HL-60 (cell line): ENCODE measurements at regions not wholly inside any gene's neighbourhood (a gene's known extent, or its start where the extent isn't known, plus 50 kb on each side); places are given as distances from the start of the nearest gene placed in this dataset.

Experiments
- DNase-seq, 2 experiments: peaks; one replicate each; pipeline ENCODE4 v3.0.0-alpha.2; 2010 to 2020; ENCODE audit warnings: low read depth in 1 of 2, low spot score in 1 of 2
- H3K27ac ChIP-seq: fragments of 250-450 bp; sonication (Bioruptor Pico); replicated peaks from 2 replicates; pipeline ENCODE4 v1.5.1; 2020; ENCODE audit warnings: mild to moderate bottlenecking, moderate library complexity
- H3K27me3 ChIP-seq: fragments of 250-450 bp; sonication (Bioruptor Pico); 2 replicates; pipeline ENCODE4 v1.5.1; 2021; ENCODE audit warnings: mild to moderate bottlenecking, moderate library complexity; ENCODE audit not compliant: insufficient read depth, poor library complexity, severe bottlenecking
- H3K4me3 ChIP-seq: replicated peaks from 2 replicates; pipeline ENCODE4 v1.5.1; 2011; ENCODE audit warnings: mild to moderate bottlenecking, control low read depth, low read length; ENCODE audit not compliant: insufficient read depth
- GABPA ChIP-seq: IDR thresholded peaks from 2 replicates; pipeline ENCODE4 v1.6.1; 2012; ENCODE audit warnings: low read depth
- POLR2AphosphoS5 ChIP-seq: IDR thresholded peaks from 2 replicates; pipeline ENCODE4 v1.6.1; 2012; ENCODE audit warnings: low read depth
- SPI1 ChIP-seq: IDR thresholded peaks from 2 replicates; pipeline ENCODE4 v1.6.1; 2012; ENCODE audit warnings: low read depth, mild to moderate bottlenecking, borderline replicate concordance
- TF ChIP-seq, protein P1 (sequence below): IDR thresholded peaks from 2 replicates; pipeline ENCODE4 v1.6.1; 2012; ENCODE audit warnings: low read depth; ENCODE audit not compliant: insufficient replicate concordance
- TF ChIP-seq, protein P2 (sequence below): IDR thresholded peaks from one replicate; pipeline ENCODE4 v1.5.1; 2011; ENCODE audit warnings: low read length, control low read depth, inconsistent platforms; ENCODE audit not compliant: insufficient read depth

DNA sequence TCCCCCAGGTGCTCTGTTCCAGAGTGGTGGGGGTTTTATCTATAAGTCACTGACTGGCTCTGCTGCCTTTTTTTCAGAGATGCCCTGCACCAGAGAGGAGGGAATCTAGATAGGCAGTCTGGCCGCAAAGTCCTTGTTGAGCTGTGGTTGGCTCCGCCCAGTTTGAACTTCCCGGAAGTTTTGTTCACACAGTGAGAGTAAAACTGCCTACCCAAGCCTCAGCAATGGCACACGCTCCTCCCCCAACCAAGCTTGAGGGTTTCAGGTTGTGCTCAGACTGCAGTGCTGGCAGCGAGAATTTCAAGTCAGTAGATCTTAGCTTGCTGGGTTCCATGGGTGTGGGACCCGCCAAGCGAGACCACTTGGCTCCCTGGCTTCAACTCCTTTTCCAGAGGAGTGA is 1428.6 kb downstream of the MAT2B start:
- H3K4me3 ChIP-seq, result no peak overlapping the region
- DNase-seq, result no peak
- TF ChIP-seq, protein P1, sequence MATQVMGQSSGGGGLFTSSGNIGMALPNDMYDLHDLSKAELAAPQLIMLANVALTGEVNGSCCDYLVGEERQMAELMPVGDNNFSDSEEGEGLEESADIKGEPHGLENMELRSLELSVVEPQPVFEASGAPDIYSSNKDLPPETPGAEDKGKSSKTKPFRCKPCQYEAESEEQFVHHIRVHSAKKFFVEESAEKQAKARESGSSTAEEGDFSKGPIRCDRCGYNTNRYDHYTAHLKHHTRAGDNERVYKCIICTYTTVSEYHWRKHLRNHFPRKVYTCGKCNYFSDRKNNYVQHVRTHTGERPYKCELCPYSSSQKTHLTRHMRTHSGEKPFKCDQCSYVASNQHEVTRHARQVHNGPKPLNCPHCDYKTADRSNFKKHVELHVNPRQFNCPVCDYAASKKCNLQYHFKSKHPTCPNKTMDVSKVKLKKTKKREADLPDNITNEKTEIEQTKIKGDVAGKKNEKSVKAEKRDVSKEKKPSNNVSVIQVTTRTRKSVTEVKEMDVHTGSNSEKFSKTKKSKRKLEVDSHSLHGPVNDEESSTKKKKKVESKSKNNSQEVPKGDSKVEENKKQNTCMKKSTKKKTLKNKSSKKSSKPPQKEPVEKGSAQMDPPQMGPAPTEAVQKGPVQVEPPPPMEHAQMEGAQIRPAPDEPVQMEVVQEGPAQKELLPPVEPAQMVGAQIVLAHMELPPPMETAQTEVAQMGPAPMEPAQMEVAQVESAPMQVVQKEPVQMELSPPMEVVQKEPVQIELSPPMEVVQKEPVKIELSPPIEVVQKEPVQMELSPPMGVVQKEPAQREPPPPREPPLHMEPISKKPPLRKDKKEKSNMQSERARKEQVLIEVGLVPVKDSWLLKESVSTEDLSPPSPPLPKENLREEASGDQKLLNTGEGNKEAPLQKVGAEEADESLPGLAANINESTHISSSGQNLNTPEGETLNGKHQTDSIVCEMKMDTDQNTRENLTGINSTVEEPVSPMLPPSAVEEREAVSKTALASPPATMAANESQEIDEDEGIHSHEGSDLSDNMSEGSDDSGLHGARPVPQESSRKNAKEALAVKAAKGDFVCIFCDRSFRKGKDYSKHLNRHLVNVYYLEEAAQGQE, result no peak
- no peak for TF ChIP-seq POLR2AphosphoS5
- no peak for TF ChIP-seq SPI1
- no peak overlapping the region for H3K27ac ChIP-seq
- no peaks in the 10 kb centered on the region for H3K27me3 ChIP-seq

DNA sequence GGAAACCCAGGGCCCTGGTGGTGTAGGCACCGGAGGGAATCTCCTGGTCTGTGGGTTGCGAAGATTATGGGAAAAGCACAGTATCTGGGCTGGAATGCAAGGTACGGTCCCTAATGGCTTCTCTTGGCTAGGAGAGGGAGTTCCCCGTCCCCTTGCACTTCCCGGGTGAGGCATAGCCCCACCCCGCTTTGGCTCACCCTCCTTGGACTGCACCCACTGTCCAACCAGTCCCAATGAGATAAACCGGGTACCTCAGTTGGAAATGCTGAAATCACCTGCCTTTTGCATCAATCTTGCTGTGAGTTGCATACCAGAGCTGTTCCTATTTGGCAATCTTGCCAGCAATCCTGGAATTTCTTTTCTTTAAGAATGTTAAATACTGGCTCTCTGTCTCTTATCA is 1429.1 kb downstream of the MAT2B start:
- no peaks in the 10 kb centered on the region for H3K27me3 ChIP-seq
- H3K27ac ChIP-seq, result no peak overlapping the region
- no peak overlapping the region for H3K4me3 ChIP-seq
- TF ChIP-seq SPI1, result no peak
- TF ChIP-seq, protein P2, sequence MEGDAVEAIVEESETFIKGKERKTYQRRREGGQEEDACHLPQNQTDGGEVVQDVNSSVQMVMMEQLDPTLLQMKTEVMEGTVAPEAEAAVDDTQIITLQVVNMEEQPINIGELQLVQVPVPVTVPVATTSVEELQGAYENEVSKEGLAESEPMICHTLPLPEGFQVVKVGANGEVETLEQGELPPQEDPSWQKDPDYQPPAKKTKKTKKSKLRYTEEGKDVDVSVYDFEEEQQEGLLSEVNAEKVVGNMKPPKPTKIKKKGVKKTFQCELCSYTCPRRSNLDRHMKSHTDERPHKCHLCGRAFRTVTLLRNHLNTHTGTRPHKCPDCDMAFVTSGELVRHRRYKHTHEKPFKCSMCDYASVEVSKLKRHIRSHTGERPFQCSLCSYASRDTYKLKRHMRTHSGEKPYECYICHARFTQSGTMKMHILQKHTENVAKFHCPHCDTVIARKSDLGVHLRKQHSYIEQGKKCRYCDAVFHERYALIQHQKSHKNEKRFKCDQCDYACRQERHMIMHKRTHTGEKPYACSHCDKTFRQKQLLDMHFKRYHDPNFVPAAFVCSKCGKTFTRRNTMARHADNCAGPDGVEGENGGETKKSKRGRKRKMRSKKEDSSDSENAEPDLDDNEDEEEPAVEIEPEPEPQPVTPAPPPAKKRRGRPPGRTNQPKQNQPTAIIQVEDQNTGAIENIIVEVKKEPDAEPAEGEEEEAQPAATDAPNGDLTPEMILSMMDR, result no peak
- TF ChIP-seq POLR2AphosphoS5, result no peak
- TF ChIP-seq, protein P1, result no peak
- no peak for TF ChIP-seq GABPA
- no peak for DNase-seq

DNA sequence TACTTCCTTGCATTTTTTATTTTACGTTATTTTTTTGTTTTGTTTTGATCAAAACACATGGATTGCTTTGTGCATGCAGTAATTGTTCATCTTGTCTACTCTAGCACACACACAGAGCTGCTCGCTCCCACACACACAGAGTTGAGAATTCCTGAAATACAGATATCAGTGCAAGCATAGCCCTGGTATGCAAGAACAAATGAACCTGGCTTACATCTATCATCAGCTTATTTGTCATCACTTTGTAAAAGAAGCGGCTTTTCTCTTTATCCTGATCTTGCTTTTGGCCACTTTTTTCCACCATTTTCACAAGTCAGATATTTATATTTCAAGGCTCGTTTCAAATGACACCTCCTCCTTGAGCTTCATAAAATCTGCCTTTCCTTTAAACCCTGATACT is 1435.7 kb downstream of the MAT2B start:
- Histone ChIP-seq H3K27ac (no peak overlapping the region), H3K4me3 (no peak overlapping the region), H3K27me3 (no peaks in the 10 kb centered on the region)
- TF ChIP-seq, protein P2, result no peak
- no peak for TF ChIP-seq POLR2AphosphoS5
- no peak for TF ChIP-seq SPI1
- TF ChIP-seq, protein P1, result no peak
- TF ChIP-seq GABPA, result no peak
- DNase-seq, result no peak

DNA sequence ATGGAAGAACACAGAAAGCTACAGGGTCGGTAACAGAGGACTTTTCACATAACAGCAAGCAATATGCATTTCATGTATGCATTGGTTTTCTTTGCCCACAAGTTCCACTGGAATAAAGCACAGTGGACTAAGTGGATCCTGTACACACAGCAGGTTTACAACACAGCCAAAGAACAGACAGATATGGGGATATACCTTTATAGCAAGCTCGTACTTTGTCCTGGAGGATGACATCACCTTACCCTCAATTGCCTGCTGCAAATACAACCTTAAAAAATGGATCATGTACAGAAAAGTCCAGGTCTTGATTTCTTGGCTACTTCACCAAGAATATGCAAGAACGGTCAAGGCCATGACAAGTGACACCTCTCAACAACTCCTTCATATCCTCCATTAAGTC is 1445.5 kb downstream of the MAT2B start:
- no peak overlapping the region for H3K27ac ChIP-seq
- no peak overlapping the region for H3K4me3 ChIP-seq
- H3K27me3 ChIP-seq, result no peaks in the 10 kb centered on the region
- TF ChIP-seq, protein P2, result no peak
- no peak for TF ChIP-seq SPI1
- TF ChIP-seq GABPA, result no peak
- no peak for TF ChIP-seq POLR2AphosphoS5
- TF ChIP-seq, protein P1, result no peak
- DNase-seq, result no peak
